Nucleus accumbens (tissue), 56 donors: ENCODE measurements at regions not wholly inside any gene's neighbourhood (a gene's known extent, or its start where the extent isn't known, plus 50 kb on each side); places are given as distances from the start of the nearest gene placed in this dataset.
"Not testable (repeated sequence)": the region's sequence is repeated elsewhere in the genome, so short reads cannot be mapped to it uniquely, and the experiment has no call there.

Source experiments
- DNase-seq, 56 donors: peaks; one replicate each; lab custom pipeline; 2025; lab: John Stamatoyannopoulos, UW

DNA sequence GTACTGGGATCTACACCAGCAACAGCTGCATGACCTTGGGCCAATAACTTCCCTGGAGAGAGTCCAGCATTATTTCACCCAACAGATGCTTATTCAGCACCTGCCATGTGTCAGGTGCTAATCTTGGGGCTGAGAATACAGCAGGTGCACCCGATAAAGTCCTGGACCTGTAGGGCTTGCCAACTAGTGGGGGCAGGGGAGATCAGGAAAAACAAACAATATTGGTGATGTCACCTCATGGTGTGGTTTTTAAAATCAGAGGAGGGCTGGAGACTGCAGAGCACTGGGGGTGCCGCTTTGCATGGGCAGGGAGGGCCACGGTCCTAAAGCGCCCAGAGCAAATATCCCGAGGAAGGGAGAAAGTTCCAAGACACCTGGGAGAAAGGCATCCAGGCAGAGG, 218.8 kb downstream of the C16orf95 start:
- DNase-seq: no peak

DNA sequence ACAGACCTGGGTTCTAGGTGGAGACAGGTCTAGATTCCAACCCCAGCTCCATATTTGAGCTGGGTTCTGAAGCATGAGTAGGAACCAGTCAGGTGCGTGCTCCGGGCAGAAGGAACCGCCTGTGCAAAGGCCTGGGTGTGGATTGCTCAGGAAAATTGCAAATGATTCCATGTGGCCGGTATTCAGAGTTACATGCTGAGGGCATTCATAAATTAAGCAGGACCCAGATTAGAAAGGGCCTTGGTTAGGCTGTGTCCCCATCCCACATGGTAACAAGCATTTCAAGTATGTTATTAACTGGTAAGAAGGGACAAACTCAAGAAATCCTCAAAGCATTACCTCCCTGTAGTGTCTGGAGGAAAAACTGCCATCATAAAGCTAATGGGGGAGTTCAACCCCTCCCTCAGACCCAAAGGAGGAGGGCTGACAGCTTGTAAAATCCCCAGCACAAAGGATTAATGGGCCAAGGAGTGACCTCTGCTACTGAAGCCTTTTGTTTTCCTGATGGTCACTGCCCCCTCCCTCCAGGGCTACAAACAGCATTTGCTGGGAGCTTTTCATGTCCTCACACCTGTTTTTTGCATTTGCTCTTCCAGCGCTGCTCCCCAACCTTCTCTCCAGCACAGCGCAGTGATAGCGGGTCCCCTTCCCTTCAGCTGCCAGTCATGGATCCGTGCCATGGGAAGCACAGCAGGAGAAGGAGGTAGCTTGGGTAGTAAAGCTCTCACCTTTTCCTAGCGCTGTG, 218.0 kb downstream of the C16orf95 start:
- DNase-seq: no peak

GRCh38 chr16:87100306-87101058, 216.7 kb downstream of the C16orf95 start:
- DNase-seq: no peak

- DNase-seq: no peak
Measured at GRCh38 chr16:87101903-87102302, 215.3 kb downstream of the C16orf95 start.

DNA sequence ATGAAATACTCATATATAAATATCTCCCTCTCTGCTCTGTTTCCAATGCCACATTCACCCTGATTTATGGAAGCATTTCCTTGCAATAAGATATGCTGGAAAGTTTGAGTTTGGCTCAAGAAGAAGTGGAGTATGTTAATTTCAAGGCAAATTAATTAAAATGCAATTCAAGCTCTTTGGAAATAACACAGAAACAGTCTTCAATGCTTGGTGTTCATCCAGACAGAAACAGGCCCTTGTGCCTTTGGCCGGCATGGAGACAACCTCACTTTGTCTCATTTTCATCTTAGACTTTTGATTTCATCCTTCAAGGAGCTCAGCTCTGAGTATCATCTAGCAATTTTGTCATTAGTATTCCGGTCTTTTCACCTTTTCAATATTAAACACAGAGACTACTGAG, 210.0 kb downstream of the C16orf95 start:
- peak in 4 of 56 donors; percentile 1 to 5 (median 4) for DNase-seq

GRCh38 chr16:87108278-87108677, 208.9 kb downstream of the C16orf95 start:
- DNase-seq: no peak

GRCh38 chr16:87108941-87109340, 208.3 kb downstream of the C16orf95 start:
- no peak for DNase-seq

DNA sequence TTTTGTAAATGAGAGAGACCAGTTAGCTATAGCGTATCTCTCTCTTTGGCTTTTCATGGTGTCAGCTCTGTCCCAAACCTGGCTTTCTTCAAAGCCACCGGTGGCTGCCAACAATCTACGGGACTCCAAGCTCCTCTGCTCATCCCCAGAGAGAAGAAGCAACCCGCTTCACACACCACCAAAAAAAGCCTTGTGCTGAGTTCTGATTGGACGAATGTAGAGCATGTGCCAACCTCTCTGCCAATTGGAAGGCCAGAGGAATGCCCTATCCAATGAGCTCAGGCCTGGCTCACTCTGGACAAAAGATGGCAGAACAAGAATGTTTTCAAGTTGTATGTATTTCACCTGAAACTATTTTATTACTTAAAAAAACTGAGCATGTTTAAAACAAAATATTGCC, 202.4 kb downstream of the C16orf95 start:
- no peak for DNase-seq

- DNase-seq: no peak
Measured at GRCh38 chr16:87115646-87116045, 201.5 kb downstream of the C16orf95 start.

GRCh38 chr16:87117936-87118335, 199.3 kb downstream of the C16orf95 start:
- DNase-seq: no peak

DNA sequence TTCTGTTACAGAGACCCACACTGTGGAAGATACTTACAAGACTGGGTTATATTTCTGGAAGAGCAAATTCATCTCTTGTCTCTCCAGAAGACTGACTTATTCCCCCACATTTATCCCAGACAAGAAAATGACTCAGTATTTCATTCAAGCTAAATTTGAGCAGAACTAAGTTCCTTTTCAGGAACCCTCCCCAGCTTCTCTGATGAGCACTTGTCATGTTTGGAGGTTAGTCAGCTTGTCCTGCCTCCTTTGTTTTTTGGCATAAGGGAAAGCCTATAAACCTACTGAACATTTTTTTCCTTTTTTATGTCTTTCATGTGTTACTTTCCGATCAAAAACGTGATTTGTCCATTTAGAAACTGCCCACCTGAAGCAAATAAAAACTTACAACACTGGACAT, 198.0 kb downstream of the C16orf95 start:
- DNase-seq: peak in 2 of 56 donors; percentile 1 to 13

DNA sequence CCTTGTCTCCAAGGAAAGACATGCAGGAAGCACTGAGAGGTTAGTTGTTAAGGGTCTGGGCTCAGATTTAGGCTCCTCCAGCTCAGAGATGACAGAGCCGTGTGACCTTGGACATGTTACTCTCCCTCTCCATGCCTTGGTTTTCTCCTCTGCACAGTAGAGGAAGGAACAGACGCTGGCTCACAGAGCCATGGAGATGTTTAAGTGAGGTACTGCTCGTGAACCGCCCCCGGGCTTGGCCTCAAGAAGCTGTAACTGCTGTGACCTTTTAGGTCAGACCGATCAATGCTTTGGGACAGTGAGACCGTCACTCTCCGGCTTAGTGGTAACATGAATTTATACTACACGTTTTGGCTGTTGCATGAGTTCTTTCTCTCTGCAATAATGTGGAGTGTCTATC, 197.4 kb downstream of the C16orf95 start:
- no peak for DNase-seq

GRCh38 chr16:87121816-87122215, 195.4 kb downstream of the C16orf95 start:
- DNase-seq: no peak

DNA sequence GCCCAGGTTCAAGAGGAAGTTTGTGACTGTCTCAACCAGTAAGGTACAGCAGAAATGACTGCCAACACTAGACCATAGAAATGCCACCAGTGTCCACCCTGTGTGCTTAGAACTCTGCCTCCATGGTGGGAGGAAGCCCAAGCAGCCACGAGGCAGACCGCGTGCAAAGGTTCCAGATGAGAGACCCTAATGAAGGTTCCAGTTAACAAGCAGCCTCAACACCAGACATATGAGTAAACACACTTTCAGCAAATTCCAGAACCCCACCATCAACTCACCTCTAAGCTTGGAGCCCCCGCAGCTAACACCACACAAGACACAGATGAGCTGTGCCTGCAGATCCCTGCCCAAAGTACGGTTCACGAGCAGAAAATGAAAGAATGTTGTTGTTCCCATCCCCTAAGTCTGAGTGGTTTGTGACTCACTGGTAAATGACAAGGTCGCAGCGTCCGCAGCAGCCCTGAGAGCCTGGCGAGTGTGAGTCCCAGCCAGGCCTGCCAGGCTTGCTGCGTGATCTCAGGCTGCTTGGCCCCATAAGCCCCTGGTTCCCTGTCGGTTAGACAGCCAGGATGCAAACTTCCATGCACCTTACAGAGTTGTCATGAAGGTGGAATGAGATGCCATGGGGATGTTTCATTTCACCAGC, 193.7 kb downstream of the C16orf95 start:
- no peak for DNase-seq

- DNase-seq: not testable (repeated sequence)
Measured at GRCh38 chr16:87124405-87124804, 192.8 kb downstream of the C16orf95 start.

- no peak for DNase-seq
Measured at GRCh38 chr16:87125206-87126155, 191.7 kb downstream of the C16orf95 start.

GRCh38 chr16:87126403-87127025, 190.7 kb downstream of the C16orf95 start:
- no peak for DNase-seq

DNA sequence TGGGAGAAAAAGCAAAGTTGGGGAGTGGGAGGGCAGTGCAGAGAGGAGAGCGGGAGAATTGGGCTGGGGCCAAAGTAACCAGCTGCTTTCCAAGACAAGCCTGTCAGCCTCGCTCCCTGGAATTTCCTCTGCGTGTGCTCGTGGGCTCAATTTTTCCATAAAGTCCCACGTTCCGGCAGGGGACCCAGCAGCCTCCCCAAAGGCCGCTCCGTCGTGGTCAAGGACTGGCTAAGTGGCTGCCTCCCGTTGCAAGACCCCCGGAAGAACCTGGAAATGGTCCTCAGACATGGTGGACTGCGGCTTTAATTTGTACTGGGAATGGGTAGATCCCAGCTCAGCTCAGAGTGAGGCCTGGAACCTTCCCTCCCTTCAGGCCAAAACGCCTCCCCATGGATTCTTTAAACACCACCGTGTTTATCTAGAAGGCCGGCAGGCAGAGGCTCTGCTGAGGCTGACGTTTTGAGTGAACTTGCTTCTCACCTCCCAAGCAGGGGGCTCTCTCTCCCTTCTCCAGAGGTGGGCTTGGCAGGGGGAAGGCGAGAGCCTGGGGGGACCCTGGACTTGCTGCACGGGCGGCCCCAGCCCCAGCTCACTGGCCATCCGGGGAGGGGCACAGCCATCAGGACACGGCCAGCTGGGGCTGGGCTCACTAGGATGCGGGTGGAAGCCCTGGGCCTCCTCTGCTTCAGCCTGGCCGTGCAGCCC, 190.0 kb downstream of the C16orf95 start:
- DNase-seq: no peak

GRCh38 chr16:87127766-87128147, 189.4 kb downstream of the C16orf95 start:
- no peak for DNase-seq
